Astrocyte (in vitro differentiated cells and primary cell): ENCODE measurements at regions not wholly inside any gene's neighbourhood (a gene's known extent, or its start where the extent isn't known, plus 50 kb on each side); places are given as distances from the start of the nearest gene placed in this dataset.

ENCODE experiments used
- DNase-seq: peaks from one replicate; pipeline ENCODE4 v3.0.0-alpha.2; 2010; ENCODE audit warnings: low read depth
- FAIRE-seq: peaks from 2 replicates; lab custom pipeline; 2011; peaks lifted over from hg19 to GRCh38; lab: Jason Lieb, UNC
- H2AFZ ChIP-seq: 2 replicates; pipeline ENCODE4 v1.6.0; 2012; ENCODE audit warnings: low read depth, low read length, inconsistent platforms
- H3K27ac ChIP-seq: 2 replicates; pipeline ENCODE4 v1.5.1; 2011; ENCODE audit warnings: low read depth, low read length, inconsistent platforms
- H3K27me3 ChIP-seq: 2 replicates; pipeline ENCODE4 v1.6.0; 2011; ENCODE audit warnings: low read length, inconsistent platforms; ENCODE audit not compliant: insufficient read depth
- H3K36me3 ChIP-seq: 2 replicates; pipeline ENCODE4 v1.5.1; 2011; ENCODE audit warnings: low read length, inconsistent platforms; ENCODE audit not compliant: insufficient read depth
- H3K4me1 ChIP-seq: 2 replicates; pipeline ENCODE4 v1.5.1; 2011; ENCODE audit warnings: low read length, inconsistent platforms; ENCODE audit not compliant: insufficient read depth
- H3K4me2 ChIP-seq: 2 replicates; pipeline ENCODE4 v1.6.0; 2012; ENCODE audit warnings: low read length, inconsistent platforms
- H3K4me3 ChIP-seq: 2 replicates; pipeline ENCODE4 v1.5.1; 2011; ENCODE audit warnings: low read depth, mild to moderate bottlenecking, low read length, inconsistent platforms; ENCODE audit not compliant: insufficient read depth
- H3K79me2 ChIP-seq: 2 replicates; pipeline ENCODE4 v1.6.0; 2012; ENCODE audit warnings: mild to moderate bottlenecking, low read length, inconsistent platforms; ENCODE audit not compliant: insufficient read depth
- H3K9ac ChIP-seq: 2 replicates; pipeline ENCODE4 v1.6.0; 2012; ENCODE audit warnings: mild to moderate bottlenecking, low read length, inconsistent platforms
- H3K9me3 ChIP-seq: 2 replicates; pipeline ENCODE4 v1.5.1; 2012; ENCODE audit warnings: low read depth, mild to moderate bottlenecking, low read length, inconsistent platforms; ENCODE audit not compliant: insufficient read depth
- H4K20me1 ChIP-seq: 2 replicates; pipeline ENCODE4 v1.6.0; 2012; ENCODE audit warnings: low read length, inconsistent platforms; ENCODE audit not compliant: insufficient read depth
- H3K27ac Mint-ChIP-seq: one replicate; pipeline ENCODE4 v1.8.0; 2021; ENCODE audit warnings: mild to moderate bottlenecking, mixed read lengths; ENCODE audit not compliant: unreplicated experiment
- H3K27me3 Mint-ChIP-seq: one replicate; pipeline ENCODE4 v1.8.0; 2021; ENCODE audit warnings: low read depth, mixed read lengths; ENCODE audit not compliant: unreplicated experiment
- H3K36me3 Mint-ChIP-seq: one replicate; pipeline ENCODE4 v1.8.0; 2021; ENCODE audit warnings: low read depth, mixed read lengths; ENCODE audit not compliant: unreplicated experiment
- H3K4me1 Mint-ChIP-seq: one replicate; pipeline ENCODE4 v1.8.0; 2021; ENCODE audit warnings: low read depth, mixed read lengths; ENCODE audit not compliant: unreplicated experiment
- H3K4me3 Mint-ChIP-seq: one replicate; pipeline ENCODE4 v1.8.0; 2021; ENCODE audit warnings: mild to moderate bottlenecking, moderate library complexity, mixed read lengths; ENCODE audit not compliant: unreplicated experiment
- H3K9me3 Mint-ChIP-seq: one replicate; pipeline ENCODE4 v1.8.0; 2021; ENCODE audit warnings: mild to moderate bottlenecking, mixed read lengths; ENCODE audit not compliant: unreplicated experiment
- CTCF ChIP-seq: IDR thresholded peaks from 2 replicates; pipeline ENCODE4 v1.5.1; 2011; ENCODE audit warnings: low read depth, mild to moderate bottlenecking, inconsistent platforms, low read length, moderate library complexity; ENCODE audit not compliant: insufficient read depth
- EZH2 ChIP-seq: IDR thresholded peaks from 2 replicates; pipeline ENCODE4 v1.6.1; 2012; ENCODE audit warnings: mild to moderate bottlenecking, low read length, inconsistent platforms; ENCODE audit not compliant: insufficient read depth

GRCh38 chr10:58001159-58001558 lies 266.5 kb downstream of the IPMK start:
- H3K4me1 ChIP-seq: no peaks in the 10 kb centered on the region
- no peak for DNase-seq
- Mint-ChIP-seq H3K36me3 (no peaks in the 10 kb centered on the region), H3K9me3 (no peaks in the 10 kb centered on the region), H3K27me3 (no peaks in the 10 kb centered on the region), H3K4me3 (no peak overlapping the region), H3K27ac (no peak overlapping the region), H3K4me1 (no peaks in the 10 kb centered on the region)
- no peak overlapping the region for H3K9ac ChIP-seq
- no peaks in the 10 kb centered on the region for H3K36me3 ChIP-seq
- H3K4me2 ChIP-seq: no peak overlapping the region
- H4K20me1 ChIP-seq: no peaks in the 10 kb centered on the region
- H3K4me3 ChIP-seq: no peak overlapping the region
- no peaks in the 10 kb centered on the region for H3K9me3 ChIP-seq
- no peaks in the 10 kb centered on the region for H3K27me3 ChIP-seq
- no peak for FAIRE-seq
- H2AFZ ChIP-seq: no peak overlapping the region
- no peak overlapping the region for H3K27ac ChIP-seq
- H3K79me2 ChIP-seq: no peaks in the 10 kb centered on the region
- TF ChIP-seq CTCF (no peak), EZH2 (no peak)

- Histone ChIP-seq H3K36me3 (no peaks in the 10 kb centered on the region), H3K4me2 (no peak overlapping the region), H3K4me1 (peaks cover 13% of the 10 kb centered on the region), H4K20me1 (no peaks in the 10 kb centered on the region), H3K79me2 (no peaks in the 10 kb centered on the region), H3K9ac (no peak overlapping the region), H2AFZ (no peak overlapping the region), H3K27me3 (no peaks in the 10 kb centered on the region), H3K4me3 (no peak overlapping the region), H3K27ac (no peak overlapping the region), H3K9me3 (no peaks in the 10 kb centered on the region)
- Mint-ChIP-seq H3K9me3 (no peaks in the 10 kb centered on the region), H3K4me3 (no peak overlapping the region), H3K4me1 (peaks cover 8% of the 10 kb centered on the region), H3K36me3 (no peaks in the 10 kb centered on the region), H3K27me3 (no peaks in the 10 kb centered on the region), H3K27ac (no peak overlapping the region)
- TF ChIP-seq EZH2 (no peak), CTCF (no peak)
- FAIRE-seq: no peak
- no peak for DNase-seq
Measured at GRCh38 chr10:57996536-57996935, 271.2 kb downstream of the IPMK start.

- no peaks in the 10 kb centered on the region for H3K36me3 ChIP-seq
- DNase-seq: no peak
- H3K27ac ChIP-seq: no peak overlapping the region
- no peak overlapping the region for H3K4me2 ChIP-seq
- H3K4me3 Mint-ChIP-seq: no peak overlapping the region
- no peaks in the 10 kb centered on the region for H3K36me3 Mint-ChIP-seq
- H3K27me3 ChIP-seq: no peaks in the 10 kb centered on the region
- H3K27me3 Mint-ChIP-seq: no peaks in the 10 kb centered on the region
- no peak for FAIRE-seq
- no peak overlapping the region for H3K4me3 ChIP-seq
- no peaks in the 10 kb centered on the region for H4K20me1 ChIP-seq
- no peak overlapping the region for H3K9ac ChIP-seq
- H3K4me1 ChIP-seq: peaks cover 13% of the 10 kb centered on the region
- H3K9me3 ChIP-seq: no peaks in the 10 kb centered on the region
- H3K27ac Mint-ChIP-seq: no peak overlapping the region
- no peak overlapping the region for H2AFZ ChIP-seq
- no peaks in the 10 kb centered on the region for H3K79me2 ChIP-seq
- H3K9me3 Mint-ChIP-seq: no peaks in the 10 kb centered on the region
- peaks cover 10% of the 10 kb centered on the region for H3K4me1 Mint-ChIP-seq
- TF ChIP-seq CTCF (no peak), EZH2 (no peak)
Measured at GRCh38 chr10:57993302-57993701, 274.4 kb downstream of the IPMK start.
